ENCODE measurements at regions not wholly inside any gene's neighbourhood (a gene's known extent, or its start where the extent isn't known, plus 50 kb on each side); places are given as distances from the start of the nearest gene placed in this dataset.

DNA sequence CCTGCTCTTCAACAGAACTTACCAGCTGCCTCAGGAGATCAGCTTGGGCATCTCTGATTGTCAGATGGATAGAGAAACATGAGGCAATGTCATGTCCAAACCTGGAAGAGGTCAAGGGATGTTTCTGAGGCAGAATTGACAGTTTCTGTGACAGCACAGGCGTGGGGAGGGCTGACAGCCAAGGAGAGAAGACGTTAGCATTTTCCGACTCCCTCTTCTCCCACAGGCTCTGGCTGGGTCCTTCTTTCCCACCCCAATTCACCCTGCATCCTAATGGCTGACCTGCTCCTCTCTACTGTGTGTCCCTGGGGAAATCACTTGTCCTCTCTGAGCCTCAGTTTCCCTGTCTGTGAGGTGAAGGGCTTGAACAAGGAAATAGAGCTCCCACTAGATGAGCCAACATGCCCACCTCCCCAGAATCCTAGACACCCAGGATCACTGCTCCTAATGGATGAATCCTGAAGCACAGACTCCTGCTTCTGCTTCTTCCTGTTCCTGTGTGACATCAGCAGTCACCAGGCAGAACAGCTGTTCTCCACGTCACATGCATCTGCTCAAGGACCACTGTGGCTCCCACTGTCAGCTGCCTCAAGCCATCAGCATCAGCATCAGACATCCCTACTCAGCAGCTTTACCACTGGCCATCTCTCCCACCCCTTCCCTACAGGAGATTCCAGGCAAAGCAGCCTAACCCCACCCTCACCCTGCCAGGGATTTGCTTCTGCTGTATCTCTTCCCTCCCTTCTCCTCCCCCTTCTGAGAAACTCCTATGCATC, 408.0 kb downstream of the MATN1 start:
- no peak for DNase-seq (ENCODE audit: low read depth)
- TF ChIP-seq, protein P1, sequence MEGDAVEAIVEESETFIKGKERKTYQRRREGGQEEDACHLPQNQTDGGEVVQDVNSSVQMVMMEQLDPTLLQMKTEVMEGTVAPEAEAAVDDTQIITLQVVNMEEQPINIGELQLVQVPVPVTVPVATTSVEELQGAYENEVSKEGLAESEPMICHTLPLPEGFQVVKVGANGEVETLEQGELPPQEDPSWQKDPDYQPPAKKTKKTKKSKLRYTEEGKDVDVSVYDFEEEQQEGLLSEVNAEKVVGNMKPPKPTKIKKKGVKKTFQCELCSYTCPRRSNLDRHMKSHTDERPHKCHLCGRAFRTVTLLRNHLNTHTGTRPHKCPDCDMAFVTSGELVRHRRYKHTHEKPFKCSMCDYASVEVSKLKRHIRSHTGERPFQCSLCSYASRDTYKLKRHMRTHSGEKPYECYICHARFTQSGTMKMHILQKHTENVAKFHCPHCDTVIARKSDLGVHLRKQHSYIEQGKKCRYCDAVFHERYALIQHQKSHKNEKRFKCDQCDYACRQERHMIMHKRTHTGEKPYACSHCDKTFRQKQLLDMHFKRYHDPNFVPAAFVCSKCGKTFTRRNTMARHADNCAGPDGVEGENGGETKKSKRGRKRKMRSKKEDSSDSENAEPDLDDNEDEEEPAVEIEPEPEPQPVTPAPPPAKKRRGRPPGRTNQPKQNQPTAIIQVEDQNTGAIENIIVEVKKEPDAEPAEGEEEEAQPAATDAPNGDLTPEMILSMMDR (conservative IDR thresholded peaks at IDR 0.05; ENCODE audit: low read depth, low read length), result no peak
- no peak overlapping the region for H3K4me3 ChIP-seq (ENCODE audit: low read depth, low read length)

DNA sequence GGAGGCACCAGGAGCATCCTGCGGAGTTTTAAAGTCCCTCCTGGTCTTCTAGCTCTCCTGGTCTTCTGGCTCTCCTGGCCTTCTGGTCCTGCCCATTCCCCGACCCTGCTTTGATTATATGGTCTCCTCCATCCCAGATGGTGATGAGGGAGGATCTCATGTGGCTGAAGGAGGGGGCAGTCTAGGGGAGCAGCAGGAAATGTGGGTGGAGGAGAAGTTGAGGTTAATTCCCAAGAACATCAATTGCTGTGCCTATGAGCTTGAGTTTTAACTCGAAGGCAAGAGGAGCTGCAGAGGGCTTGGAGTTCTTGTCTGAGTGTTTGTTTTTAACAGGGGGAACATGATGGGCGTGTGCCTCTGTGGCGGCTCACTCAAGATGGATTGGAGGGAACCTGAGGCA, 408.8 kb downstream of the MATN1 start:
- no peak for DNase-seq (ENCODE audit: low read depth)
- TF ChIP-seq, protein P1 (conservative IDR thresholded peaks at IDR 0.05; ENCODE audit: low read depth, low read length), result no peak
- no peak overlapping the region for H3K4me3 ChIP-seq (ENCODE audit: low read depth, low read length)

DNA sequence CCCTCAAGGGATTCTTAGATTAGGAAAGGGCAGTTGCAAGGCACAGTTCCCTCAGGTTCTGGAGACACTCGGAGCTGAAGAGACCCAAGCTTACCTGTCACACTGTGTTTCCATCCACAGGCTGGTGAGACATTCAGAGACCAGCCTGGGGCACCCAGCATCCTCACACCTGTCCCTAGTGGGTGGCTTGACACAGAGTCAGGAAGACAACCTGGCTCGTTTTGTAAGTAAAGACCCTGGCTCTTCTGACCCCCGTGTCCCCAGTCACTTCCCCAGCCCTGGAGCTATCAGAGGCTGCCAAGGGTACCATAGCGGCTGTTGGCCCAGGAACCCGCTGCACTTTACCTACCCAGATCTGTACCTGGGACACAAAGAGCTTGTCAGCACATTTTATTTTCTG, 409.8 kb downstream of the MATN1 start:
- no peak for DNase-seq (ENCODE audit: low read depth)
- TF ChIP-seq, protein P1 (conservative IDR thresholded peaks at IDR 0.05; ENCODE audit: low read depth, low read length), result no peak
- no peak overlapping the region for H3K4me3 ChIP-seq (ENCODE audit: low read depth, low read length)

DNA sequence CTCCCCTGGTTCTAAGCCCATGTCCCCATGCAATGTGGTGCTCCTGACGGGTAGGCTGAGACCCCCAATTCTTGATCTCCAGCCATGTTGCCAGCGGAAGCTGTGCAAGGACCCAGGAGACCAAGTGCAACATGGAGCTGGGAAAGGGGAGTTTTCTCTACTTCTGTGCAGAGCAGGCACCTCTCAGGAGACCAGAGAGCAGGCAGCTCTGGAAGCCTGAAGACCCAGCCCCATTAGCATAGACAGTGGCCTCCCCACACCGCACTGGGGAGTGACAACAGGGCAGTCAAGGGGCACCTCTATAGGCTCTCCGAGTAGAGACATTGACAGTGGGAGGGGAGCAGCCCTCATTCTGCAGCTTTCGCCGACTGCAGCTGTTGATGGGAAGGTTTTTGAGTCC, 410.2 kb downstream of the MATN1 start:
- DNase-seq (ENCODE audit: low read depth), result no peak
- H3K4me3 ChIP-seq (ENCODE audit: low read depth, low read length), result no peak overlapping the region
- TF ChIP-seq, protein P1 (conservative IDR thresholded peaks at IDR 0.05; ENCODE audit: low read depth, low read length), result no peak

DNA sequence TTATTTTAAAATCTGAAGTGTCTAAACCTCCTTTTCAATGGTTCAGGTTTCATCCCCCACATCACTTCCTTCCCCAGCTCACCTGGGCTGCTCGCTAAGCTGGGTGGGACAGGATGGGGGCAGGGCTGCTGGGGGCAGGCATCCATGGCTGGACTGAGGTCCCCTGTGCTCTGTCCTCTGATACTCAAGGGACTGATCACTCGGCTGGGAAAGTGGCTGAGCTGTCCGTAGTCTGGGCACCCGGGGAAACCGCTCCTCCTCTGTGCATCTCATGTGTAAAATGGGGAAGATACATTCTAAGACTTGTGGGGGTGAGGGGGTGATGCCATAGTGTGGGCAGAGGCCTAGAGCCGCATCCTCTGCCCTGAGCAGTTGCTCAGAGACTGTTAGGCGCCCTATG, 411.2 kb downstream of the MATN1 start:
- TF ChIP-seq, protein P1 (conservative IDR thresholded peaks at IDR 0.05; ENCODE audit: low read depth, low read length), result no peak
- no peak for DNase-seq (ENCODE audit: low read depth)
- H3K4me3 ChIP-seq (ENCODE audit: low read depth, low read length), result no peak overlapping the region

DNA sequence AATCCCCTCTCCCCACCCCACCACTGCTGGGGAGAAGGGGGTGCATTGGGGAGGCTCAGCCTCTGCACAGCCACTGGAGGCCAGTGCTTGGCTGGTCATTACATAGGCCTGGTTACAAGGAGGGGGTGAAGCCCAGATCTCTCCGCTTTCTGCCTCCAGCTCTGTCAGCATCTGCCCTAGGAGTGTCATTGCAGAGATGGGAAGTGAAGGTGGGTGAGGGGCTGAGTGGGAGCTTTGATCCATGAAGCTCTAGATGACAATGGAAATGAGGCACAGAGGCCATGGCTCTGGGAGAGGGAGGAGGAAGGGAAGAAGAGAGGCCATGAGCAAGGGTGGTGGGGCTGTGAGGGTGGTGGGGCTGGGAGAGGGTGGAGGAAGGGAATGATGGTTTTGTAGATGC, 411.6 kb downstream of the MATN1 start:
- H3K4me3 ChIP-seq (ENCODE audit: low read depth, low read length), result no peak overlapping the region
- TF ChIP-seq, protein P1 (conservative IDR thresholded peaks at IDR 0.05; ENCODE audit: low read depth, low read length), result no peak
- DNase-seq (ENCODE audit: low read depth), result no peak

Measured in epithelial cell of proximal tubule (primary cell).